ENCODE measurements at regions not wholly inside any gene's neighbourhood (a gene's known extent, or its start where the extent isn't known, plus 50 kb on each side); places are given as distances from the start of the nearest gene placed in this dataset.

- TF ChIP-seq, protein P1, sequence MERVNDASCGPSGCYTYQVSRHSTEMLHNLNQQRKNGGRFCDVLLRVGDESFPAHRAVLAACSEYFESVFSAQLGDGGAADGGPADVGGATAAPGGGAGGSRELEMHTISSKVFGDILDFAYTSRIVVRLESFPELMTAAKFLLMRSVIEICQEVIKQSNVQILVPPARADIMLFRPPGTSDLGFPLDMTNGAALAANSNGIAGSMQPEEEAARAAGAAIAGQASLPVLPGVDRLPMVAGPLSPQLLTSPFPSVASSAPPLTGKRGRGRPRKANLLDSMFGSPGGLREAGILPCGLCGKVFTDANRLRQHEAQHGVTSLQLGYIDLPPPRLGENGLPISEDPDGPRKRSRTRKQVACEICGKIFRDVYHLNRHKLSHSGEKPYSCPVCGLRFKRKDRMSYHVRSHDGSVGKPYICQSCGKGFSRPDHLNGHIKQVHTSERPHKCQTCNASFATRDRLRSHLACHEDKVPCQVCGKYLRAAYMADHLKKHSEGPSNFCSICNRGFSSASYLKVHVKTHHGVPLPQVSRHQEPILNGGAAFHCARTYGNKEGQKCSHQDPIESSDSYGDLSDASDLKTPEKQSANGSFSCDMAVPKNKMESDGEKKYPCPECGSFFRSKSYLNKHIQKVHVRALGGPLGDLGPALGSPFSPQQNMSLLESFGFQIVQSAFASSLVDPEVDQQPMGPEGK (CRISPR knock-in tag; IDR thresholded peaks at IDR 0.05; ENCODE audit: borderline replicate concordance), result no peak
- TF ChIP-seq POU6F1 (CRISPR knock-in tag; IDR thresholded peaks at IDR 0.05; ENCODE audit: borderline replicate concordance, low read depth) (no peak), CSDC2 (CRISPR knock-in tag; IDR thresholded peaks at IDR 0.05) (no peak), ESRRG (CRISPR knock-in tag; IDR thresholded peaks at IDR 0.05) (no peak)
These were observed 113.0 kb upstream of the DCLK2 start for GRCh38 chr4:149965206-149965605.
